Spleen (tissue), 11 donors: ENCODE measurements at regions not wholly inside any gene's neighbourhood (a gene's known extent, or its start where the extent isn't known, plus 50 kb on each side); places are given as distances from the start of the nearest gene placed in this dataset.

Experiments
- DNase-seq: peaks from one replicate; pipeline ENCODE4 v3.0.0-alpha.2; 2020
- H3K27ac ChIP-seq, 8 donors: fragments of 200-600 bp; sonication (generic) in 7 of 8; 1 replicate in 4 of 8; 2 replicates in 4 of 8; pipeline versions ENCODE4 v1.5.0 to v1.8.0; 2016 to 2021; ENCODE audit warnings: inconsistent platforms in 4 of 8, mild to moderate bottlenecking in 4 of 8, moderate library complexity in 1 of 8
- H3K27me3 ChIP-seq, 7 donors: fragments of 200-600 bp; sonication (generic) in 6 of 7; replicated peaks in 1 of 7; 1 replicate in 4 of 7; 2 replicates in 3 of 7; pipeline versions ENCODE4 v1.5.0 to v1.8.0; 2016 to 2021; ENCODE audit warnings: inconsistent platforms in 3 of 7, mild to moderate bottlenecking in 1 of 7
- H3K36me3 ChIP-seq, 6 donors: fragments of 200-600 bp; sonication (generic) in 5 of 6; 1 replicate in 4 of 6; 2 replicates in 2 of 6; pipeline versions ENCODE4 v1.5.0 to v1.8.0; 2016 to 2021; ENCODE audit warnings: inconsistent platforms in 2 of 6
- H3K4me1 ChIP-seq, 6 donors: fragments of 200-600 bp; sonication (generic) in 5 of 6; 1 replicate in 3 of 6; 2 replicates in 3 of 6; pipeline versions ENCODE4 v1.5.0 to v1.8.0; 2016 to 2021; ENCODE audit warnings: inconsistent platforms in 3 of 6
- H3K4me3 ChIP-seq, 8 donors: fragments of 200-600 bp; sonication (generic) in 7 of 8; 1 replicate in 4 of 8; 2 replicates in 4 of 8; pipeline versions ENCODE4 v1.5.0 to v1.8.0; 2016 to 2021; ENCODE audit warnings: inconsistent platforms in 4 of 8, mild to moderate bottlenecking in 4 of 8, moderate library complexity in 2 of 8
- H3K9me3 ChIP-seq, 8 donors: fragments of 200-600 bp; sonication (generic) in 7 of 8; 1 replicate in 4 of 8; 2 replicates in 4 of 8; pipeline versions ENCODE4 v1.5.0 to v1.8.0; 2016 to 2021; ENCODE audit warnings: inconsistent platforms in 4 of 8
- CTCF ChIP-seq, 11 experiments: fragments of 200-600 bp in 7 of 11; fragments of 450-650 bp in 4 of 11; sonication (generic) in 4 of 11; IDR thresholded peaks in 8 of 11; conservative IDR thresholded peaks in 3 of 11; 1 replicate in 7 of 11; 2 replicates in 4 of 11; pipeline versions ENCODE4 v1.4.0 to v1.8.0; 2016 to 2021; ENCODE audit warnings: antibody characterized with exemption in 11 of 11, inconsistent platforms in 4 of 11, mild to moderate bottlenecking in 1 of 11
- POLR2A ChIP-seq, 3 donors: fragments of 450-650 bp; IDR thresholded peaks; one replicate each; pipeline ENCODE4 v1.5.1; 2017; ENCODE audit warnings: antibody characterized with exemption in 3 of 3, mild to moderate bottlenecking in 1 of 3
- POLR2AphosphoS5 ChIP-seq, 3 donors: sonication (generic); formaldehyde crosslinking; IDR thresholded peaks; one replicate each; pipeline ENCODE4 v1.5.1; 2017; ENCODE audit warnings: antibody characterized with exemption in 3 of 3
- WGBS, 5 donors: extraction: QIAGEN DNeasy Blood & Tissue Kit in 3 of 5; methylation state at CpG; one replicate each; pipeline versions ENCODE4 v1.1.5 to v1.1.7; 2013 to 2018; 5-methylcytosine and 5-hydroxymethylcytosine counted together
- intact Hi-C: fragments of 100-400 bp; cut with DNase I; formaldehyde crosslinking; loops from one replicate; pipeline ENCODE4 v1.15.0; 2023; ENCODE audit warnings: low total_unique reads
- donor health status: healthy with polysubstance abuse.
- donor health status: DM: no; HTN: no; CAD: no; lungs with moderate emphysema.
- donor health status: DM: no; HTN: no; CAD: no.
- donor health status: Bipolar disorder and iron deficiency.
- donor health status: healthy.
- donor health status: DM: no; HTN: no; CAD: no.
- donor health status: DM: yes; HTN: yes; CAD: no.

- peaks cover 0 to 16% (median 3%) of the 10 kb centered on the region in 8 donors for H3K9me3 ChIP-seq
- intact Hi-C loops = no loop called here
- H3K4me1 ChIP-seq = no peaks in the 10 kb centered on the region
- TF ChIP-seq CTCF (IDR thresholded peaks at IDR 0.05 in 8 of 11, conservative IDR thresholded peaks at IDR 0.05 in 3 of 11) = no peak
- TF ChIP-seq POLR2A (IDR thresholded peaks at IDR 0.05) = no peak
- no peak for TF ChIP-seq POLR2AphosphoS5 (IDR thresholded peaks at IDR 0.05)
- no peak for DNase-seq
- H3K27ac ChIP-seq = no peak overlapping the region
- no peak overlapping the region for H3K4me3 ChIP-seq
- H3K27me3 ChIP-seq = no peaks in the 10 kb centered on the region
- H3K36me3 ChIP-seq = no peaks in the 10 kb centered on the region
These were observed 381.1 kb upstream of the CNTN4 start for GRCh38 chr3:1717524-1717923.

GRCh38 chr3:1723726-1724125 is 374.9 kb upstream of the CNTN4 start:
- H3K27ac ChIP-seq = no peak overlapping the region
- H3K4me3 ChIP-seq = no peak overlapping the region
- H3K36me3 ChIP-seq = no peaks in the 10 kb centered on the region
- no peak for DNase-seq
- H3K4me1 ChIP-seq = no peaks in the 10 kb centered on the region
- no peaks in the 10 kb centered on the region for H3K27me3 ChIP-seq
- H3K9me3 ChIP-seq = peaks cover 0 to 12% (median 3%) of the 10 kb centered on the region in 8 donors
- 55 to 76% (median 70%) methylated on average over 1 of the region's 1 CpG for WGBS, 5 donors
- intact Hi-C loops = no loop called here
- TF ChIP-seq POLR2A (IDR thresholded peaks at IDR 0.05) (no peak), POLR2AphosphoS5 (IDR thresholded peaks at IDR 0.05) (no peak), CTCF (IDR thresholded peaks at IDR 0.05 in 8 of 11, conservative IDR thresholded peaks at IDR 0.05 in 3 of 11) (no peak)

GRCh38 chr3:1726741-1727140 is 371.9 kb upstream of the CNTN4 start:
- TF ChIP-seq POLR2A (IDR thresholded peaks at IDR 0.05) = no peak
- TF ChIP-seq POLR2AphosphoS5 (IDR thresholded peaks at IDR 0.05) = no peak
- TF ChIP-seq CTCF (IDR thresholded peaks at IDR 0.05 in 8 of 11, conservative IDR thresholded peaks at IDR 0.05 in 3 of 11) = no peak
- H3K9me3 ChIP-seq = peaks cover 0 to 8% (median 0%) of the 10 kb centered on the region in 8 donors
- no peak for DNase-seq
- 86 to 92% (median 90%) methylated on average over 3 of the region's 3 CpGs for WGBS, 5 donors
- no peak overlapping the region for H3K27ac ChIP-seq
- no peaks in the 10 kb centered on the region for H3K4me1 ChIP-seq
- H3K36me3 ChIP-seq = no peaks in the 10 kb centered on the region
- intact Hi-C loops = no loop called here
- no peaks in the 10 kb centered on the region for H3K27me3 ChIP-seq
- H3K4me3 ChIP-seq = no peak overlapping the region

- Histone ChIP-seq H3K4me3 (no peak overlapping the region), H3K36me3 (no peaks in the 10 kb centered on the region), H3K4me1 (no peaks in the 10 kb centered on the region), H3K9me3 (peaks cover 0 to 8% (median 0%) of the 10 kb centered on the region in 8 donors), H3K27me3 (no peaks in the 10 kb centered on the region), H3K27ac (no peak overlapping the region)
- intact Hi-C loops = no loop called here
- TF ChIP-seq POLR2AphosphoS5 (IDR thresholded peaks at IDR 0.05) = no peak
- no peak for TF ChIP-seq POLR2A (IDR thresholded peaks at IDR 0.05)
- no peak for TF ChIP-seq CTCF (IDR thresholded peaks at IDR 0.05 in 8 of 11, conservative IDR thresholded peaks at IDR 0.05 in 3 of 11)
- DNase-seq = no peak
- WGBS, 5 donors = 81 to 91% (median 85%) methylated on average over 4 of the region's 4 CpGs
These were observed 371.4 kb upstream of the CNTN4 start for GRCh38 chr3:1727242-1727641.
